GM12873 (cell line): ENCODE measurements at regions not wholly inside any gene's neighbourhood (a gene's known extent, or its start where the extent isn't known, plus 50 kb on each side); places are given as distances from the start of the nearest gene placed in this dataset.

Experiments
- CTCF ChIP-seq: IDR thresholded peaks from 2 replicates; pipeline ENCODE4 v1.5.1; 2012; ENCODE audit warnings: low read depth, mild to moderate bottlenecking, moderate library complexity, low read length, control low read depth; ENCODE audit not compliant: insufficient read depth; ENCODE audit errors: missing control alignments

GRCh38 chr6:103367212-103367611 is 1492.5 kb downstream of the HACE1 start:
- TF ChIP-seq CTCF: no peak

GRCh38 chr6:103356531-103356930 is 1503.2 kb downstream of the HACE1 start:
- TF ChIP-seq CTCF: no peak

- TF ChIP-seq CTCF: no peak
These were observed 1515.1 kb downstream of the HACE1 start for GRCh38 chr6:103344554-103345163.

GRCh38 chr6:103335412-103335811 is 1524.3 kb downstream of the HACE1 start:
- no peak for TF ChIP-seq CTCF

GRCh38 chr6:103326760-103327757 is 1532.7 kb downstream of the HACE1 start:
- no peak for TF ChIP-seq CTCF

GRCh38 chr6:103313432-103313831 is 1546.3 kb downstream of the HACE1 start:
- no peak for TF ChIP-seq CTCF

- TF ChIP-seq CTCF: no peak
These were observed 1574.9 kb downstream of the HACE1 start for GRCh38 chr6:103284835-103285234.
